Body of pancreas (tissue), 4 donors: ENCODE measurements at regions not wholly inside any gene's neighbourhood (a gene's known extent, or its start where the extent isn't known, plus 50 kb on each side); places are given as distances from the start of the nearest gene placed in this dataset.

Experiments used
- POLR2A ChIP-seq, 3 donors: fragments of 450-650 bp; IDR thresholded peaks; one replicate each; pipeline ENCODE4 v1.6.1; 2016; ENCODE audit warnings: antibody characterized with exemption in 3 of 3, mild to moderate bottlenecking in 2 of 3
- TF ChIP-seq, protein P1 (sequence below), 7 experiments: fragments of 450-650 bp in 4 of 7; fragments of 200-600 bp in 3 of 7; sonication (generic) in 3 of 7; IDR thresholded peaks; one replicate each; pipeline ENCODE4 v1.5.1; 2016 to 2019; ENCODE audit warnings: antibody characterized with exemption in 7 of 7

DNA sequence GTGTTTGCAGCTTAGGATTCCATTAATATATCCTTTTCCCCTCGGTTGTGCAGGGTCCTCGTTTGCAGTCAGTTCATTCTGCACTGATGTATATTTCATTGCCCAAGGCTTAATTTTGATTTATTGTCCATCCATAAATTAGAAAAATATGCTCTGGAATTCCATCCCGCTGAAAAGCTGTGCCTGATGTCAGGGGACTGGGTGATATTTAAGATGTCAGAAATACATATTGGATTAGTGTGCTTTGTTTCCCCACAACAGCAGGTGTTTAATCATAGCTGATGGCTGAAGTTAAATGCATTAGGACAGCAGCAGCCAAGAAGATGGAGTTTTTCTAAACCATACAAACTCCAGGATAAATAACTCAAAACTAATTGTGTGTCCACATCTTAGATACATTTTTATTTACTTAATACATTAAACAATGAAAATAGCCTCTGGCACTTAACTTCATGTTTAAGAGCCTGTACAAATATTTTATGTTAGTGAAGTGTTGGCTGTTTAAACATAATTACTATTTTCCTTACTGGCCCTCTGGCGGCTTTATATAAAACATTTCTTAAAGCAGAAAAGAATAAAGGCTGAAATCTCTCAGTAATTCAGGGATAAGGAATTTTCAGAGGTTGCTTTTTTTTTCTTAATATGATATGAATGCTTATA is 170.4 kb upstream of the TBCA start:
- TF ChIP-seq, protein P1, sequence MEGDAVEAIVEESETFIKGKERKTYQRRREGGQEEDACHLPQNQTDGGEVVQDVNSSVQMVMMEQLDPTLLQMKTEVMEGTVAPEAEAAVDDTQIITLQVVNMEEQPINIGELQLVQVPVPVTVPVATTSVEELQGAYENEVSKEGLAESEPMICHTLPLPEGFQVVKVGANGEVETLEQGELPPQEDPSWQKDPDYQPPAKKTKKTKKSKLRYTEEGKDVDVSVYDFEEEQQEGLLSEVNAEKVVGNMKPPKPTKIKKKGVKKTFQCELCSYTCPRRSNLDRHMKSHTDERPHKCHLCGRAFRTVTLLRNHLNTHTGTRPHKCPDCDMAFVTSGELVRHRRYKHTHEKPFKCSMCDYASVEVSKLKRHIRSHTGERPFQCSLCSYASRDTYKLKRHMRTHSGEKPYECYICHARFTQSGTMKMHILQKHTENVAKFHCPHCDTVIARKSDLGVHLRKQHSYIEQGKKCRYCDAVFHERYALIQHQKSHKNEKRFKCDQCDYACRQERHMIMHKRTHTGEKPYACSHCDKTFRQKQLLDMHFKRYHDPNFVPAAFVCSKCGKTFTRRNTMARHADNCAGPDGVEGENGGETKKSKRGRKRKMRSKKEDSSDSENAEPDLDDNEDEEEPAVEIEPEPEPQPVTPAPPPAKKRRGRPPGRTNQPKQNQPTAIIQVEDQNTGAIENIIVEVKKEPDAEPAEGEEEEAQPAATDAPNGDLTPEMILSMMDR (IDR thresholded peaks at IDR 0.05), result no peak
- TF ChIP-seq POLR2A (IDR thresholded peaks at IDR 0.05), result no peak
